ENCODE measurements at regions not wholly inside any gene's neighbourhood (a gene's known extent, or its start where the extent isn't known, plus 50 kb on each side); places are given as distances from the start of the nearest gene placed in this dataset.
"Not testable (repeated sequence)": the region's sequence is repeated elsewhere in the genome, so short reads cannot be mapped to it uniquely, and the experiment has no call there.

GRCh38 chr13:44747179-44747578, 171.0 kb upstream of the TSC22D1 start:
- H3K9me3 Mint-ChIP-seq = peaks cover 10% of the 10 kb centered on the region
- no peak for DNase-seq

GRCh38 chr13:44746690-44747089, 170.6 kb upstream of the TSC22D1 start:
- H3K9me3 Mint-ChIP-seq = peaks cover 10% of the 10 kb centered on the region
- H3K27ac Mint-ChIP-seq = no peak overlapping the region
- ATAC-seq (no peak), DNase-seq (no peak)
- H3K27me3 Mint-ChIP-seq = no peaks in the 10 kb centered on the region
- no peaks in the 10 kb centered on the region for H3K4me1 Mint-ChIP-seq
- no peaks in the 10 kb centered on the region for H3K36me3 Mint-ChIP-seq (ENCODE audit: low read depth)
- H3K4me3 Mint-ChIP-seq = no peak overlapping the region

More at GRCh38 chr13:44747179-44747578, 171.0 kb upstream of the TSC22D1 start:
- peaks cover 2% of the 10 kb centered on the region for H3K4me1 Mint-ChIP-seq
- no peak overlapping the region for H3K27ac Mint-ChIP-seq
- H3K36me3 Mint-ChIP-seq (ENCODE audit: low read depth) = no peaks in the 10 kb centered on the region
- no peak overlapping the region for H3K4me3 Mint-ChIP-seq
- H3K27me3 Mint-ChIP-seq = no peaks in the 10 kb centered on the region
- ATAC-seq = no peak

GRCh38 chr13:44744880-44745633, 168.9 kb upstream of the TSC22D1 start:
- Mint-ChIP-seq H3K4me3 (no peak overlapping the region), H3K9me3 (peaks cover 10% of the 10 kb centered on the region), H3K36me3 (ENCODE audit: low read depth) (no peaks in the 10 kb centered on the region), H3K27me3 (no peaks in the 10 kb centered on the region), H3K4me1 (no peaks in the 10 kb centered on the region), H3K27ac (no peak overlapping the region)
- no peak for DNase-seq
- no peak for ATAC-seq

- H3K27me3 Mint-ChIP-seq = no peaks in the 10 kb centered on the region
- no peak overlapping the region for H3K27ac Mint-ChIP-seq
- H3K36me3 Mint-ChIP-seq (ENCODE audit: low read depth) = no peaks in the 10 kb centered on the region
- DNase-seq (no peak), ATAC-seq (no peak)
- no peaks in the 10 kb centered on the region for H3K4me1 Mint-ChIP-seq
- H3K4me3 Mint-ChIP-seq = no peak overlapping the region
- H3K9me3 Mint-ChIP-seq = peaks cover 10% of the 10 kb centered on the region
Measured at GRCh38 chr13:44739539-44739938, 163.4 kb upstream of the TSC22D1 start.

- ATAC-seq = no peak
- H3K4me3 Mint-ChIP-seq = no peak overlapping the region
- H3K27me3 Mint-ChIP-seq = no peaks in the 10 kb centered on the region
- peaks cover 7% of the 10 kb centered on the region for H3K9me3 Mint-ChIP-seq
- H3K27ac Mint-ChIP-seq = no peak overlapping the region
- no peaks in the 10 kb centered on the region for H3K36me3 Mint-ChIP-seq (ENCODE audit: low read depth)
- no peak for DNase-seq
- no peaks in the 10 kb centered on the region for H3K4me1 Mint-ChIP-seq
Measured at GRCh38 chr13:44739120-44739519, 163.0 kb upstream of the TSC22D1 start.

- no peak for DNase-seq
- no peak for ATAC-seq
- Mint-ChIP-seq H3K9me3 (peaks cover 3% of the 10 kb centered on the region), H3K27me3 (no peaks in the 10 kb centered on the region), H3K4me1 (no peaks in the 10 kb centered on the region), H3K36me3 (ENCODE audit: low read depth) (no peaks in the 10 kb centered on the region), H3K27ac (no peak overlapping the region), H3K4me3 (no peak overlapping the region)
Measured at GRCh38 chr13:44738463-44738862, 162.3 kb upstream of the TSC22D1 start.

- DNase-seq = no peak
- no peaks in the 10 kb centered on the region for H3K36me3 Mint-ChIP-seq (ENCODE audit: low read depth)
- no peak overlapping the region for H3K4me3 Mint-ChIP-seq
- peaks cover 2% of the 10 kb centered on the region for H3K27me3 Mint-ChIP-seq
- no peak for ATAC-seq
- no peak overlapping the region for H3K27ac Mint-ChIP-seq
- no peaks in the 10 kb centered on the region for H3K9me3 Mint-ChIP-seq
- no peaks in the 10 kb centered on the region for H3K4me1 Mint-ChIP-seq
Measured at GRCh38 chr13:44735806-44736205, 159.7 kb upstream of the TSC22D1 start.

- no peak for ATAC-seq
- peaks cover 2% of the 10 kb centered on the region for H3K27me3 Mint-ChIP-seq
- H3K9me3 Mint-ChIP-seq = no peaks in the 10 kb centered on the region
Measured at GRCh38 chr13:44734201-44734707, 158.1 kb upstream of the TSC22D1 start.

GRCh38 chr13:44732503-44733098, 156.5 kb upstream of the TSC22D1 start:
- ATAC-seq = no peak
- Mint-ChIP-seq H3K27ac (no peak overlapping the region), H3K4me1 (no peaks in the 10 kb centered on the region), H3K4me3 (no peak overlapping the region), H3K9me3 (no peaks in the 10 kb centered on the region), H3K36me3 (ENCODE audit: low read depth) (no peaks in the 10 kb centered on the region), H3K27me3 (peaks cover 2% of the 10 kb centered on the region)
- no peak for DNase-seq

More at GRCh38 chr13:44734201-44734707, 158.1 kb upstream of the TSC22D1 start:
- H3K27ac Mint-ChIP-seq = no peak overlapping the region
- no peaks in the 10 kb centered on the region for H3K36me3 Mint-ChIP-seq (ENCODE audit: low read depth)
- H3K4me1 Mint-ChIP-seq = no peaks in the 10 kb centered on the region
- H3K4me3 Mint-ChIP-seq = no peak overlapping the region
- no peak for DNase-seq

GRCh38 chr13:44730851-44731250, 154.7 kb upstream of the TSC22D1 start:
- DNase-seq (no peak), ATAC-seq (no peak)
- Mint-ChIP-seq H3K36me3 (ENCODE audit: low read depth) (no peaks in the 10 kb centered on the region), H3K4me1 (no peaks in the 10 kb centered on the region), H3K27me3 (peaks cover 2% of the 10 kb centered on the region), H3K4me3 (no peak overlapping the region), H3K9me3 (no peaks in the 10 kb centered on the region), H3K27ac (no peak overlapping the region)

- DNase-seq (no peak), ATAC-seq (no peak)
- Mint-ChIP-seq H3K4me1 (no peaks in the 10 kb centered on the region), H3K36me3 (ENCODE audit: low read depth) (no peaks in the 10 kb centered on the region), H3K9me3 (no peaks in the 10 kb centered on the region), H3K27me3 (peaks cover 2% of the 10 kb centered on the region), H3K4me3 (no peak overlapping the region), H3K27ac (no peak overlapping the region)
Measured at GRCh38 chr13:44730099-44730498, 154.0 kb upstream of the TSC22D1 start.

GRCh38 chr13:44727591-44727990, 151.5 kb upstream of the TSC22D1 start:
- not testable (repeated sequence) for H3K27ac Mint-ChIP-seq, H3K27me3 Mint-ChIP-seq, ATAC-seq

GRCh38 chr13:44726778-44727177, 150.6 kb upstream of the TSC22D1 start:
- no peaks in the 10 kb centered on the region for H3K36me3 Mint-ChIP-seq (ENCODE audit: low read depth)
- no peak overlapping the region for H3K27ac Mint-ChIP-seq
- H3K9me3 Mint-ChIP-seq = no peaks in the 10 kb centered on the region
- H3K4me1 Mint-ChIP-seq = no peaks in the 10 kb centered on the region
- H3K4me3 Mint-ChIP-seq = no peak overlapping the region
- DNase-seq (no peak), ATAC-seq (no peak)
- H3K27me3 Mint-ChIP-seq = peaks cover 7% of the 10 kb centered on the region

More at GRCh38 chr13:44727591-44727990, 151.5 kb upstream of the TSC22D1 start:
- not testable (repeated sequence) for H3K36me3 Mint-ChIP-seq (ENCODE audit: low read depth); H3K4me3 Mint-ChIP-seq; DNase-seq; H3K4me1 Mint-ChIP-seq; H3K9me3 Mint-ChIP-seq

- ATAC-seq = no peak
- H3K9me3 Mint-ChIP-seq = no peaks in the 10 kb centered on the region
- no peak overlapping the region for H3K4me3 Mint-ChIP-seq
- H3K27me3 Mint-ChIP-seq = peaks cover 5% of the 10 kb centered on the region
- DNase-seq = no peak
- H3K4me1 Mint-ChIP-seq = no peaks in the 10 kb centered on the region
- no peak overlapping the region for H3K27ac Mint-ChIP-seq
- no peaks in the 10 kb centered on the region for H3K36me3 Mint-ChIP-seq (ENCODE audit: low read depth)
Measured at GRCh38 chr13:44726214-44726613, 150.1 kb upstream of the TSC22D1 start.
